Endothelial cell of umbilical vein (primary cell): ENCODE measurements at regions not wholly inside any gene's neighbourhood (a gene's known extent, or its start where the extent isn't known, plus 50 kb on each side); places are given as distances from the start of the nearest gene placed in this dataset.

Experiments
- BruUV-seq: library from RNA; stranded (reverse); fragments of 400-500 nt; replicated peaks from 2 replicates; lab custom pipeline; 2021; lab: Mats Ljungman, UMichigan
- CTCF ChIA-PET: fragments of 300-600, 350-600 bp; sonication (Branson Sonifier 250); formaldehyde crosslinking; loops from one replicate; lab custom pipeline; 2021; ENCODE audit warnings: antibody characterized with exemption, inconsistent platforms; lab: Charles Lee
- POLR2A ChIA-PET: fragments of 300-600, 350-600 bp; sonication (Branson Sonifier 250); formaldehyde crosslinking; loops from one replicate; lab custom pipeline; 2021; ENCODE audit warnings: antibody characterized with exemption, inconsistent platforms; lab: Charles Lee
- DNase-seq: peaks from one replicate; pipeline ENCODE4 v3.0.0-alpha.2; 2011; ENCODE audit warnings: low read depth, low spot score
- FAIRE-seq: peaks from 2 replicates; lab custom pipeline; 2011; peaks lifted over from hg19 to GRCh38; lab: Jason Lieb, UNC
- H2AFZ ChIP-seq: 2 replicates; pipeline ENCODE4 v1.6.0; 2012; ENCODE audit warnings: low read depth, low read length, control low read depth, inconsistent platforms
- H3K27ac ChIP-seq: 2 replicates; pipeline ENCODE4 v1.5.1; 2011; ENCODE audit warnings: low read depth, mild to moderate bottlenecking, control low read depth, low read length, moderate library complexity; ENCODE audit not compliant: insufficient read depth
- H3K27me3 ChIP-seq, 2 experiments: 2 replicates each; pipeline versions ENCODE4 v1.6.0 to v1.6.1; 2011; ENCODE audit warnings: low read length in 2 of 2, mixed read lengths in 1 of 2; ENCODE audit not compliant: control insufficient read depth in 2 of 2, insufficient read depth in 2 of 2
- H3K36me3 ChIP-seq, 2 experiments: 2 replicates in 1 of 2; 3 replicates in 1 of 2; pipeline ENCODE4 v1.5.1; 2011; ENCODE audit warnings: low read length in 2 of 2, mild to moderate bottlenecking in 1 of 2, moderate library complexity in 1 of 2; ENCODE audit not compliant: control insufficient read depth in 2 of 2, insufficient read depth in 2 of 2; ENCODE audit errors: extremely low read depth in 1 of 2
- H3K4me1 ChIP-seq: 3 replicates; pipeline ENCODE4 v1.5.1; 2011; ENCODE audit warnings: mild to moderate bottlenecking, low read length; ENCODE audit not compliant: control insufficient read depth, insufficient read depth; ENCODE audit errors: extremely low read depth
- H3K4me2 ChIP-seq: 2 replicates; pipeline ENCODE4 v1.6.1; 2011; ENCODE audit warnings: low read length, control low read depth, mixed read lengths; ENCODE audit not compliant: insufficient read depth
- H3K4me3 ChIP-seq, 3 experiments: fragments of 200-600 bp in 1 of 3; sonication (generic), shearing (Covaris generic) in 1 of 3; replicated peaks in 1 of 3; 2 replicates each; pipeline ENCODE4 v1.5.1; 2011 to 2016; ENCODE audit warnings: control low read depth in 3 of 3, low read length in 3 of 3, mild to moderate bottlenecking in 2 of 3, inconsistent platforms in 1 of 3, low read depth in 1 of 3, moderate library complexity in 1 of 3; ENCODE audit not compliant: insufficient read depth in 1 of 3
- H3K79me2 ChIP-seq: 2 replicates; pipeline ENCODE4 v1.6.0; 2012; ENCODE audit warnings: low read length, inconsistent platforms; ENCODE audit not compliant: control insufficient read depth, insufficient read depth
- H3K9ac ChIP-seq: replicated peaks from 2 replicates; pipeline ENCODE3; 2011; ENCODE audit warnings: low read length, control low read depth; ENCODE audit not compliant: insufficient read depth; ENCODE audit errors: extremely low read depth
- H3K9me1 ChIP-seq: replicated peaks from 3 replicates; pipeline ENCODE4 v1.6.0; 2011; ENCODE audit warnings: mild to moderate bottlenecking, low read length; ENCODE audit not compliant: control insufficient read depth, insufficient read depth; ENCODE audit errors: extremely low read depth
- H3K9me3 ChIP-seq: replicated peaks from 2 replicates; pipeline ENCODE4 v1.5.1; 2012; ENCODE audit warnings: low read length, inconsistent platforms; ENCODE audit not compliant: control insufficient read depth, insufficient read depth
- H4K20me1 ChIP-seq: replicated peaks from 2 replicates; pipeline ENCODE3; 2011; ENCODE audit warnings: mild to moderate bottlenecking, low read length; ENCODE audit not compliant: control insufficient read depth, insufficient read depth; ENCODE audit errors: extremely low read depth
- CTCF ChIP-seq, 2 donors: IDR thresholded peaks; 1 replicate in 1 of 2; 2 replicates in 1 of 2; pipeline ENCODE4 v1.5.1; 2011; ENCODE audit warnings: low read length in 2 of 2, mild to moderate bottlenecking in 2 of 2, moderate library complexity in 2 of 2, control low read depth in 1 of 2, inconsistent platforms in 1 of 2, low read depth in 1 of 2; ENCODE audit not compliant: insufficient read depth in 1 of 2; ENCODE audit errors: extremely low read depth in 1 of 2
- EZH2 ChIP-seq: IDR thresholded peaks from 2 replicates; pipeline ENCODE4 v1.6.1; 2012; ENCODE audit warnings: borderline replicate concordance, low read depth, mild to moderate bottlenecking, moderate library complexity, low read length, inconsistent platforms; ENCODE audit not compliant: severe bottlenecking
- FOS ChIP-seq: IDR thresholded peaks from 2 replicates; pipeline ENCODE4 v1.6.1; 2011; ENCODE audit warnings: mild to moderate bottlenecking, low read length, moderate library complexity, borderline replicate concordance; ENCODE audit not compliant: insufficient read depth
- GATA2 ChIP-seq: IDR thresholded peaks from 2 replicates; pipeline ENCODE4 v1.7.0; 2011; ENCODE audit warnings: low read depth, mild to moderate bottlenecking, moderate library complexity, mixed read lengths, low read length; ENCODE audit not compliant: insufficient read length, insufficient read depth
- JUN ChIP-seq: IDR thresholded peaks from 2 replicates; pipeline ENCODE4 v1.6.1; 2011; ENCODE audit warnings: borderline replicate concordance, low read depth; ENCODE audit not compliant: insufficient read length, insufficient read depth
- MAX ChIP-seq: IDR thresholded peaks from 2 replicates; pipeline ENCODE4 v1.6.1; 2011; ENCODE audit not compliant: insufficient read depth, insufficient read length
- MYC ChIP-seq: IDR thresholded peaks from one replicate; pipeline ENCODE4 v1.6.1; 2011; ENCODE audit warnings: mild to moderate bottlenecking, low read depth, low read length
- POLR2A ChIP-seq: IDR thresholded peaks from 2 replicates; pipeline ENCODE4 v1.6.1; 2012; ENCODE audit warnings: low read depth, mild to moderate bottlenecking, control low read depth, low read length
- POLR2AphosphoS5 ChIP-seq: IDR thresholded peaks from 2 replicates; pipeline ENCODE4 v1.6.1; 2012; ENCODE audit warnings: low read depth, mild to moderate bottlenecking, control low read depth, low read length, moderate library complexity; ENCODE audit not compliant: insufficient read depth
- dilution Hi-C: fragments of 300-500 bp; cut with MboI; formaldehyde crosslinking; loops from one replicate; pipeline ENCODE4 v1.15.0; 2019; ENCODE audit warnings: low sequenced_read_pairs; ENCODE audit not compliant: extremely low pct_ligation_motif_present
- intact Hi-C: fragments of 100-400 bp; cut with micrococcal nuclease; formaldehyde crosslinking; loops from one replicate; pipeline ENCODE4 v1.10.0; 2022

DNA sequence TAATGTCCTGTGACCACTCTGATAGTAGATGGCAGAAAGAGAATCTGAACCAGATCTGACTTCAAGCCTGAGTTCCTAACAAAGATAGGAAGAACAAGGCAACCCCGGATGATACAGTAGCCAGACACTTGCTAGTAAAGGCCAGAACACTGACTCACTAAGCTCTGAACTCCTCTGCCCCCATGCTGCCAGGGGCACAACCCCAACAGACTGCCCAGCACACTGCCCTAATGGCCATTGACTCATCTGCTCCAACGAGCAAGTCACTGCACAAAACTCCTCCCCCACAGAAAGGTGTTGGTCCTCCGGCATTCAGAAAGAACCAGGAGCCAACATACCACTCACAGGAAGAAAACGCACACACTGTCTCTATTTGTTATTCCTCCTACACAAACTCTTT is 179.6 kb upstream of the NUDT4 start:
- H3K4me2 ChIP-seq, result no peak overlapping the region
- peaks cover 13% of the 10 kb centered on the region for H3K4me1 ChIP-seq
- no peaks in the 10 kb centered on the region for H3K27me3 ChIP-seq
- no TSS peak for BruUV-seq
- no peak overlapping the region for H3K4me3 ChIP-seq
- peak; percentile 15 for FAIRE-seq
- CTCF ChIA-PET, result no interaction called here
- POLR2A ChIA-PET, result no interaction called here
- H3K79me2 ChIP-seq, result no peaks in the 10 kb centered on the region
- H3K9me3 ChIP-seq, result no peaks in the 10 kb centered on the region
- TF ChIP-seq POLR2AphosphoS5, result no peak
- peak; percentile 22 for DNase-seq
- no peaks in the 10 kb centered on the region for H4K20me1 ChIP-seq
- H3K9ac ChIP-seq, result no peak overlapping the region
- dilution Hi-C loops (no loop called here), intact Hi-C loops (no loop called here)
- H3K36me3 ChIP-seq, result no peaks in the 10 kb centered on the region
- no peak overlapping the region for H3K27ac ChIP-seq
- H2AFZ ChIP-seq, result no peak overlapping the region
- no peaks in the 10 kb centered on the region for H3K9me1 ChIP-seq

DNA sequence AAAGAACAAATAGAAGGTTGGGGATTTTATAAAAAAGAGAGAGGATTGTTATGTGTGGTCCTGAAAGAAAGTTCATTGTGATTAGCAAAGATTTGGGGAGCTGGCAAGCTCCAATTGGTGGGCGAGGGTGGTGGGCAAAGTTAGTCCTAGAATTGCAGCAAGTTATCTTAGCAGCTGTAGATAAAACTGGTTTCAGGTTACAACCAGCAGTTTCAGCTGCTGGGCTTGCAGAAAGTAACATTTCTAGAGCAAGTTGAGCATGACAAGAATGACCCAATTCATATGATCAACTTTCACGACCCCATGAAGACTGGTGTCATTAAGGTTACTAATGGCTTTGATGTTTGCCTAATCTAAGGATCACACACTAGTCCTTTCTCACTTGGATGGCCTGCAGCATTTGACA is 177.9 kb upstream of the NUDT4 start:
- Histone ChIP-seq H3K4me2 (no peak overlapping the region), H3K9me1 (no peaks in the 10 kb centered on the region), H4K20me1 (no peaks in the 10 kb centered on the region), H3K9me3 (no peaks in the 10 kb centered on the region), H3K27ac (no peak overlapping the region), H3K79me2 (no peaks in the 10 kb centered on the region), H3K9ac (no peak overlapping the region), H2AFZ (no peak overlapping the region), H3K27me3 (no peaks in the 10 kb centered on the region), H3K4me1 (peaks cover 22% of the 10 kb centered on the region), H3K36me3 (no peaks in the 10 kb centered on the region), H3K4me3 (no peak overlapping the region)
- BruUV-seq, result no TSS peak
- ChIA-PET POLR2A (no interaction called here), CTCF (interaction anchor here (0.5 to 1.0 kb wide), 2 partner anchors 85 to 141 kb away, joined by 3 read pairs; no protein-coding TSS in a partner anchor)
- DNase-seq (no peak), FAIRE-seq (no peak)
- dilution Hi-C loops, result no loop called here
- intact Hi-C loops, result loop anchor here (5.0 kb wide), 1 partner anchor 173 kb away; no protein-coding TSS in a partner anchor
- TF ChIP-seq FOS (no peak), CTCF (IDR thresholded peaks at IDR 0.05; ENCODE audit: extremely low read depth in 1 of 2, insufficient read depth in 1 of 2, low read depth in 1 of 2, low read length in 2 of 2) (no peak), MAX (no peak), POLR2A (no peak), EZH2 (no peak), JUN (no peak), POLR2AphosphoS5 (no peak), MYC (no peak), GATA2 (no peak)
